Keratinocyte (primary cell): ENCODE measurements at regions not wholly inside any gene's neighbourhood (a gene's known extent, or its start where the extent isn't known, plus 50 kb on each side); places are given as distances from the start of the nearest gene placed in this dataset.
"Not testable (repeated sequence)": the region's sequence is repeated elsewhere in the genome, so short reads cannot be mapped to it uniquely, and the experiment has no call there.

ENCODE experiments used
- DNase-seq: peaks from one replicate; pipeline ENCODE4 v3.0.0-alpha.2; 2011; ENCODE audit warnings: low read depth, missing footprints, low spot score
- FAIRE-seq: peaks from 2 replicates; lab custom pipeline; 2011; peaks lifted over from hg19 to GRCh38; lab: Jason Lieb, UNC
- H2AFZ ChIP-seq: 2 replicates; pipeline ENCODE4 v1.6.0; 2012; ENCODE audit warnings: low read length, control low read depth, inconsistent platforms; ENCODE audit not compliant: control insufficient read depth
- H3K27ac ChIP-seq: 2 replicates; pipeline ENCODE4 v1.5.1; 2011; ENCODE audit warnings: low read length; ENCODE audit not compliant: control insufficient read depth, insufficient read depth
- H3K27me3 ChIP-seq: 3 replicates; pipeline ENCODE4 v1.6.0; 2011; ENCODE audit warnings: low read length; ENCODE audit not compliant: control insufficient read depth, insufficient read depth; ENCODE audit errors: extremely low read depth
- H3K36me3 ChIP-seq, 2 experiments: 2 replicates in 1 of 2; 3 replicates in 1 of 2; pipeline ENCODE4 v1.5.1; 2011; ENCODE audit warnings: low read length in 2 of 2, mild to moderate bottlenecking in 1 of 2; ENCODE audit not compliant: control insufficient read depth in 2 of 2, insufficient read depth in 2 of 2; ENCODE audit errors: extremely low read depth in 1 of 2
- H3K4me1 ChIP-seq: 3 replicates; pipeline ENCODE4 v1.5.1; 2011; ENCODE audit warnings: low read length; ENCODE audit not compliant: control insufficient read depth, insufficient read depth; ENCODE audit errors: extremely low read depth
- H3K4me2 ChIP-seq: 3 replicates; pipeline ENCODE4 v1.6.0; 2011; ENCODE audit warnings: low read depth, low read length; ENCODE audit not compliant: control insufficient read depth, insufficient read depth; ENCODE audit errors: extremely low read depth
- H3K4me3 ChIP-seq, 3 experiments: fragments of 200-600 bp in 1 of 3; sonication (generic) in 1 of 3; 2 replicates in 2 of 3; 3 replicates in 1 of 3; pipeline ENCODE4 v1.5.1; 2011 to 2016; ENCODE audit warnings: low read length in 3 of 3, mild to moderate bottlenecking in 3 of 3, control low read depth in 2 of 3, inconsistent platforms in 1 of 3, low read depth in 1 of 3, mixed read lengths in 1 of 3, mixed run types in 1 of 3, moderate library complexity in 1 of 3; ENCODE audit not compliant: control insufficient read depth in 2 of 3, insufficient read depth in 2 of 3; ENCODE audit errors: extremely low read depth in 1 of 3
- H3K79me2 ChIP-seq: 2 replicates; pipeline ENCODE4 v1.6.0; 2012; ENCODE audit warnings: low read length; ENCODE audit not compliant: control insufficient read depth, insufficient read depth
- H3K9ac ChIP-seq: 3 replicates; pipeline ENCODE4 v1.6.0; 2011; ENCODE audit warnings: low read length; ENCODE audit not compliant: control insufficient read depth, insufficient read depth; ENCODE audit errors: extremely low read depth
- H3K9me1 ChIP-seq: 3 replicates; pipeline ENCODE4 v1.6.0; 2011; ENCODE audit warnings: low read length; ENCODE audit not compliant: control insufficient read depth, insufficient read depth; ENCODE audit errors: extremely low read depth
- H3K9me3 ChIP-seq: 2 replicates; pipeline ENCODE4 v1.5.1; 2012; ENCODE audit warnings: low read depth, low read length; ENCODE audit not compliant: control insufficient read depth
- H4K20me1 ChIP-seq: 3 replicates; pipeline ENCODE4 v1.6.0; 2011; ENCODE audit warnings: low read length; ENCODE audit not compliant: control insufficient read depth, insufficient read depth; ENCODE audit errors: extremely low read depth
- CTCF ChIP-seq, 3 experiments: IDR thresholded peaks in 1 of 3; conservative IDR thresholded peaks in 1 of 3; optimal IDR thresholded peaks in 1 of 3; 2 replicates in 2 of 3; 3 replicates in 1 of 3; pipeline versions ENCODE3 to v1.5.1; 2011; ENCODE audit warnings: low read length in 3 of 3, mild to moderate bottlenecking in 3 of 3, moderate library complexity in 2 of 3, control low read depth in 1 of 3, inconsistent platforms in 1 of 3; ENCODE audit not compliant: insufficient read depth in 2 of 3; ENCODE audit errors: extremely low read depth in 1 of 3
- EZH2 ChIP-seq: IDR thresholded peaks from one replicate; pipeline ENCODE4 v1.6.1; 2012; ENCODE audit warnings: inconsistent platforms, mild to moderate bottlenecking, low read length, moderate library complexity
- dilution Hi-C: fragments of 300-500 bp; cut with MboI; formaldehyde crosslinking; loops from one replicate; pipeline ENCODE4 v1.7.0; 2020; ENCODE audit warnings: low sequenced_read_pairs; ENCODE audit not compliant: extremely low pct_ligation_motif_present

GRCh38 chr1:239091537-239091936 is 294.8 kb upstream of the CHRM3 start:
- Histone ChIP-seq H3K4me3 (no peak overlapping the region), H2AFZ (no peak overlapping the region), H3K9me1 (no peaks in the 10 kb centered on the region), H3K4me2 (no peak overlapping the region), H3K27me3 (no peaks in the 10 kb centered on the region), H3K27ac (no peak overlapping the region), H3K79me2 (no peaks in the 10 kb centered on the region), H3K36me3 (no peaks in the 10 kb centered on the region), H3K9ac (no peak overlapping the region), H3K4me1 (no peaks in the 10 kb centered on the region), H3K9me3 (no peaks in the 10 kb centered on the region), H4K20me1 (no peaks in the 10 kb centered on the region)
- no peak for FAIRE-seq
- TF ChIP-seq CTCF (optimal IDR thresholded peaks at IDR 0.05 in 1 of 3, IDR thresholded peaks at IDR 0.05 in 1 of 3, conservative IDR thresholded peaks at IDR 0.05 in 1 of 3; ENCODE audit: extremely low read depth in 1 of 3, insufficient read depth in 2 of 3, low read length in 3 of 3) (no peak), EZH2 (no peak)
- dilution Hi-C loops, result no loop called here
- no peak for DNase-seq

GRCh38 chr1:239084459-239085080 is 301.8 kb upstream of the CHRM3 start:
- dilution Hi-C loops, result no loop called here
- no peaks in the 10 kb centered on the region for H3K9me1 ChIP-seq
- no peaks in the 10 kb centered on the region for H3K4me1 ChIP-seq
- H3K36me3 ChIP-seq, result no peaks in the 10 kb centered on the region
- no peaks in the 10 kb centered on the region for H4K20me1 ChIP-seq
- no peak overlapping the region for H3K27ac ChIP-seq
- DNase-seq (no peak), FAIRE-seq (no peak)
- H2AFZ ChIP-seq, result no peak overlapping the region
- H3K9me3 ChIP-seq, result no peaks in the 10 kb centered on the region
- TF ChIP-seq EZH2, result no peak
- no peak for TF ChIP-seq CTCF (optimal IDR thresholded peaks at IDR 0.05 in 1 of 3, IDR thresholded peaks at IDR 0.05 in 1 of 3, conservative IDR thresholded peaks at IDR 0.05 in 1 of 3; ENCODE audit: extremely low read depth in 1 of 3, insufficient read depth in 2 of 3, low read length in 3 of 3)
- H3K27me3 ChIP-seq, result no peaks in the 10 kb centered on the region
- H3K4me3 ChIP-seq, result no peak overlapping the region
- no peaks in the 10 kb centered on the region for H3K79me2 ChIP-seq
- H3K9ac ChIP-seq, result no peak overlapping the region
- H3K4me2 ChIP-seq, result no peak overlapping the region

- H4K20me1 ChIP-seq, H3K9ac ChIP-seq, DNase-seq, H3K9me3 ChIP-seq, H3K4me1 ChIP-seq, H3K79me2 ChIP-seq, H2AFZ ChIP-seq, H3K9me1 ChIP-seq, H3K4me2 ChIP-seq, H3K27ac ChIP-seq, H3K4me3 ChIP-seq, H3K27me3 ChIP-seq, H3K36me3 ChIP-seq, FAIRE-seq, dilution Hi-C loops: not testable (repeated sequence)
Observed at GRCh38 chr1:239081947-239082346, 304.4 kb upstream of the CHRM3 start.
